RWPE2 (cell line): ENCODE measurements at regions not wholly inside any gene's neighbourhood (a gene's known extent, or its start where the extent isn't known, plus 50 kb on each side); places are given as distances from the start of the nearest gene placed in this dataset.

ENCODE experiments used
- ATAC-seq: fragments of 200-7000 bp; cut with Tn5 transposase; 3 replicates; pipeline ENCODE4 v1.9.1; 2021; ENCODE audit warnings: low read depth
- DNase-seq: peaks from one replicate; pipeline ENCODE4 v3.0.0-alpha.2; 2020; ENCODE audit warnings: low spot score
- H3K27ac ChIP-seq: fragments of 450-650 bp; 2 replicates; pipeline ENCODE4 v1.5.1; 2017; ENCODE audit warnings: mild to moderate bottlenecking; ENCODE audit not compliant: poor library complexity, severe bottlenecking
- H3K27me3 ChIP-seq: fragments of 250-450 bp; sonication (Bioruptor Pico); 2 replicates; pipeline ENCODE4 v1.5.1; 2021; ENCODE audit warnings: mild to moderate bottlenecking, moderate library complexity; ENCODE audit not compliant: insufficient read depth, poor library complexity, severe bottlenecking
- H3K36me3 ChIP-seq: fragments of 250-450 bp; sonication (Bioruptor Pico); 2 replicates; pipeline ENCODE4 v1.5.1; 2020; ENCODE audit warnings: low read depth, mild to moderate bottlenecking, moderate library complexity
- H3K4me1 ChIP-seq: fragments of 250-450 bp; sonication (Bioruptor Pico); 2 replicates; pipeline ENCODE4 v1.5.1; 2021; ENCODE audit warnings: mild to moderate bottlenecking, moderate library complexity; ENCODE audit not compliant: insufficient read depth, poor library complexity, severe bottlenecking
- H3K4me3 ChIP-seq: fragments of 250-450 bp; sonication (Bioruptor Pico); 2 replicates; pipeline ENCODE4 v1.5.1; 2021; ENCODE audit warnings: mild to moderate bottlenecking, moderate library complexity; ENCODE audit not compliant: severe bottlenecking
- H3K9me3 ChIP-seq: fragments of 250-450 bp; sonication (Bioruptor Pico); 2 replicates; pipeline ENCODE4 v1.5.1; 2021; ENCODE audit warnings: mild to moderate bottlenecking, moderate library complexity; ENCODE audit not compliant: severe bottlenecking
- TF ChIP-seq, protein P1 (sequence below): fragments of 450-650 bp; IDR thresholded peaks from one replicate; pipeline ENCODE4 v1.5.1; 2017; ENCODE audit warnings: mild to moderate bottlenecking, moderate library complexity; ENCODE audit not compliant: poor library complexity, severe bottlenecking

DNA sequence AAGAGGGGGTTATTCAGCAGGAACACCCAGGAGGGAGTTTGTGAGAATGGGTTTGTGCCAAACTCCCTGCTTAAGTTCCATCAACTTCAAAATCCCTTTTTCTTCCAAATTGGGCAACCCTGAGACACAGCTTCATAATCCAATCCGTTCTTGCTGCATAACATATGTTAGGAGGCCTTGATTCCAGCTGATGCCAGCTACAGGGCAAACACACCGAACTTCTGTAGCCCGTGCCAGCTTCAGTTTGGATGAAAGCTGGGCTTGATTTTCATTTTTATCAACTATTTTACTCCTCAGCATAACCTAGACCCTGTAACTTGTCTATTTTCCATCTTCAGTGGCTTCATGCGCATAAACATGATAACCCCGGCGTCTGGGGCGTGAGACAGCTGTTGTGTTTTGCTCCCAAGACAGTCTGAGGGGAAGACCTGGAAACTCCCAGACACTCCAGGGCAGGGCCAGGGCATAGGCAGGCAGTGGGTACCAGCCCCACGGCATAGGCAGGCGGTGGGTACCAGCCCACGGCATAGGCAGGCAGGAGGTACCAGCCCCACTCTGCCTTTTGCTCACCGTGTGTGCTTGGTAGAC lies 220.4 kb downstream of the C16orf95 start:
- TF ChIP-seq, protein P1, sequence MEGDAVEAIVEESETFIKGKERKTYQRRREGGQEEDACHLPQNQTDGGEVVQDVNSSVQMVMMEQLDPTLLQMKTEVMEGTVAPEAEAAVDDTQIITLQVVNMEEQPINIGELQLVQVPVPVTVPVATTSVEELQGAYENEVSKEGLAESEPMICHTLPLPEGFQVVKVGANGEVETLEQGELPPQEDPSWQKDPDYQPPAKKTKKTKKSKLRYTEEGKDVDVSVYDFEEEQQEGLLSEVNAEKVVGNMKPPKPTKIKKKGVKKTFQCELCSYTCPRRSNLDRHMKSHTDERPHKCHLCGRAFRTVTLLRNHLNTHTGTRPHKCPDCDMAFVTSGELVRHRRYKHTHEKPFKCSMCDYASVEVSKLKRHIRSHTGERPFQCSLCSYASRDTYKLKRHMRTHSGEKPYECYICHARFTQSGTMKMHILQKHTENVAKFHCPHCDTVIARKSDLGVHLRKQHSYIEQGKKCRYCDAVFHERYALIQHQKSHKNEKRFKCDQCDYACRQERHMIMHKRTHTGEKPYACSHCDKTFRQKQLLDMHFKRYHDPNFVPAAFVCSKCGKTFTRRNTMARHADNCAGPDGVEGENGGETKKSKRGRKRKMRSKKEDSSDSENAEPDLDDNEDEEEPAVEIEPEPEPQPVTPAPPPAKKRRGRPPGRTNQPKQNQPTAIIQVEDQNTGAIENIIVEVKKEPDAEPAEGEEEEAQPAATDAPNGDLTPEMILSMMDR, result no peak
- Histone ChIP-seq H3K9me3 (no peaks in the 10 kb centered on the region), H3K27me3 (peaks cover 4% of the 10 kb centered on the region), H3K27ac (no peak overlapping the region), H3K36me3 (no peaks in the 10 kb centered on the region), H3K4me3 (no peak overlapping the region), H3K4me1 (no peaks in the 10 kb centered on the region)
- ATAC-seq (no peak), DNase-seq (no peak)

DNA sequence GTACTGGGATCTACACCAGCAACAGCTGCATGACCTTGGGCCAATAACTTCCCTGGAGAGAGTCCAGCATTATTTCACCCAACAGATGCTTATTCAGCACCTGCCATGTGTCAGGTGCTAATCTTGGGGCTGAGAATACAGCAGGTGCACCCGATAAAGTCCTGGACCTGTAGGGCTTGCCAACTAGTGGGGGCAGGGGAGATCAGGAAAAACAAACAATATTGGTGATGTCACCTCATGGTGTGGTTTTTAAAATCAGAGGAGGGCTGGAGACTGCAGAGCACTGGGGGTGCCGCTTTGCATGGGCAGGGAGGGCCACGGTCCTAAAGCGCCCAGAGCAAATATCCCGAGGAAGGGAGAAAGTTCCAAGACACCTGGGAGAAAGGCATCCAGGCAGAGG lies 218.8 kb downstream of the C16orf95 start:
- DNase-seq, result no peak
- TF ChIP-seq, protein P1, result no peak
- Histone ChIP-seq H3K27ac (no peak overlapping the region), H3K36me3 (no peaks in the 10 kb centered on the region), H3K9me3 (no peaks in the 10 kb centered on the region), H3K4me3 (no peak overlapping the region), H3K27me3 (peaks cover 4% of the 10 kb centered on the region), H3K4me1 (no peaks in the 10 kb centered on the region)
- ATAC-seq, result no peak

DNA sequence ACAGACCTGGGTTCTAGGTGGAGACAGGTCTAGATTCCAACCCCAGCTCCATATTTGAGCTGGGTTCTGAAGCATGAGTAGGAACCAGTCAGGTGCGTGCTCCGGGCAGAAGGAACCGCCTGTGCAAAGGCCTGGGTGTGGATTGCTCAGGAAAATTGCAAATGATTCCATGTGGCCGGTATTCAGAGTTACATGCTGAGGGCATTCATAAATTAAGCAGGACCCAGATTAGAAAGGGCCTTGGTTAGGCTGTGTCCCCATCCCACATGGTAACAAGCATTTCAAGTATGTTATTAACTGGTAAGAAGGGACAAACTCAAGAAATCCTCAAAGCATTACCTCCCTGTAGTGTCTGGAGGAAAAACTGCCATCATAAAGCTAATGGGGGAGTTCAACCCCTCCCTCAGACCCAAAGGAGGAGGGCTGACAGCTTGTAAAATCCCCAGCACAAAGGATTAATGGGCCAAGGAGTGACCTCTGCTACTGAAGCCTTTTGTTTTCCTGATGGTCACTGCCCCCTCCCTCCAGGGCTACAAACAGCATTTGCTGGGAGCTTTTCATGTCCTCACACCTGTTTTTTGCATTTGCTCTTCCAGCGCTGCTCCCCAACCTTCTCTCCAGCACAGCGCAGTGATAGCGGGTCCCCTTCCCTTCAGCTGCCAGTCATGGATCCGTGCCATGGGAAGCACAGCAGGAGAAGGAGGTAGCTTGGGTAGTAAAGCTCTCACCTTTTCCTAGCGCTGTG lies 218.0 kb downstream of the C16orf95 start:
- DNase-seq (no peak), ATAC-seq (no peak)
- TF ChIP-seq, protein P1, result no peak
- Histone ChIP-seq H3K4me3 (no peak overlapping the region), H3K9me3 (no peaks in the 10 kb centered on the region), H3K4me1 (no peaks in the 10 kb centered on the region), H3K36me3 (no peaks in the 10 kb centered on the region), H3K27me3 (peaks cover 4% of the 10 kb centered on the region), H3K27ac (no peak overlapping the region)

DNA sequence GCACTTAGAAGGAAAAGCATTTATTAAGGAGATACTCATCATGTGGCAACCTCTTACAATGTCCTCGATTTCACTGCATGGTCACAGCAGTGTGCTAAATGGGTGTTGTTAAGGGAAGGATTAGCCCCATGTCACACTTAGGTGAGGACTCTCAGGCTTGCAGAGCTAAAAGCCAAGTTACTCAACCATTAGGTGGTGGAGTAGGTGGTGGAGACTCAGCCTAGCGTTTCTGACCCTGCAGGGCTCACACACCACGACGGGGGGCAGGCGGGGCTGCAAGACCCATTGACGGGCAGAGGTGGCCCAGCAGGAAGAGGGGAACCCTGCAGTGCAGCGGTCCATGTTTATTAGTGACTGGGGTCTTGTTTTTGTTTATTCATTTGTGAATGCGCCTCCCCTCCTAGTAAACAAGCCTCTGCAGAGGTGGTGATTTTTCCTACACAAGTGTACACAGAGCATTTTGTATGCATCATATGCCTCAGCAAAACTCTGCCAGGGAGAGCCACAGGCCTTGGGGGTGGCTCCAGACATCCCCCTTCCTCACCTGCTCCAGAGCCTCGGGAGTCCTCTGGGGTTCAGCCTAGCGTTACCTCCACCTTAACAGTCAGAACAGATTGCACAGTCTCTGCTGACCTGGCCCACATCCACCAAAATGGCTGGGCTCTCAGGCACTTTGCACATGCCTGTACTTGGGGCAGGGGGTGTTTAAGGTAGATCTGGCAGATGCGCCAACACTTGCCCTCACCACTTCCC lies 216.7 kb downstream of the C16orf95 start:
- Histone ChIP-seq H3K27ac (no peak overlapping the region), H3K9me3 (no peaks in the 10 kb centered on the region), H3K4me3 (no peak overlapping the region), H3K36me3 (no peaks in the 10 kb centered on the region), H3K27me3 (peaks cover 4% of the 10 kb centered on the region), H3K4me1 (no peaks in the 10 kb centered on the region)
- TF ChIP-seq, protein P1, result no peak
- no peak for ATAC-seq
- no peak for DNase-seq
